Tibial artery (tissue), 4 donors: ENCODE measurements at regions not wholly inside any gene's neighbourhood (a gene's known extent, or its start where the extent isn't known, plus 50 kb on each side); places are given as distances from the start of the nearest gene placed in this dataset.

Source experiments
- DNase-seq, 2 donors: peaks; one replicate each; pipeline ENCODE4 v3.0.0-alpha.2; 2019
- H3K27ac ChIP-seq, 2 donors: fragments of 200-600 bp; sonication (generic) in 1 of 2; 1 replicate in 1 of 2; 2 replicates in 1 of 2; pipeline ENCODE4 v1.5.1; 2018 to 2019; ENCODE audit warnings: mild to moderate bottlenecking in 1 of 2
- H3K27me3 ChIP-seq, 2 donors: fragments of 200-600 bp; sonication (generic) in 1 of 2; one replicate each; pipeline versions ENCODE4 v1.5.1 to v1.6.0; 2016 to 2019
- H3K36me3 ChIP-seq, 3 donors: fragments of 200-600 bp; sonication (generic) in 2 of 3; one replicate each; pipeline ENCODE4 v1.5.1; 2016 to 2019; ENCODE audit warnings: mild to moderate bottlenecking in 2 of 3
- H3K4me1 ChIP-seq, 4 donors: fragments of 200-600 bp; sonication (generic) in 2 of 4; 1 replicate in 3 of 4; 2 replicates in 1 of 4; pipeline ENCODE4 v1.5.1; 2016 to 2019
- H3K4me3 ChIP-seq, 2 donors: fragments of 200-600 bp; sonication (generic) in 1 of 2; 1 replicate in 1 of 2; 2 replicates in 1 of 2; pipeline ENCODE4 v1.5.1; 2018 to 2019; ENCODE audit warnings: mild to moderate bottlenecking in 2 of 2
- H3K9me3 ChIP-seq, 3 donors: fragments of 200-600 bp; sonication (generic) in 1 of 3; one replicate each; pipeline ENCODE4 v1.5.1; 2016 to 2019
- CTCF ChIP-seq, 2 experiments: fragments of 200-600 bp in 1 of 2; fragments of 450-650 bp in 1 of 2; IDR thresholded peaks; one replicate each; pipeline ENCODE4 v1.5.1; 2017 to 2019; ENCODE audit warnings: antibody characterized with exemption in 2 of 2, mild to moderate bottlenecking in 1 of 2, moderate library complexity in 1 of 2
- intact Hi-C: fragments of 100-400 bp; cut with DNase I; formaldehyde crosslinking; loops from one replicate; pipeline ENCODE4 v1.15.0; 2023; ENCODE audit warnings: low total_unique reads

GRCh38 chr21:14797543-14797942 is 251.4 kb upstream of the SAMSN1 start:
- no peaks in the 10 kb centered on the region for H3K27me3 ChIP-seq
- H3K9me3 ChIP-seq: peaks cover 0 to 34% (median 8%) of the 10 kb centered on the region in 3 donors
- no peak overlapping the region for H3K4me3 ChIP-seq
- no peaks in the 10 kb centered on the region for H3K36me3 ChIP-seq
- DNase-seq: no peak
- H3K27ac ChIP-seq: no peak overlapping the region
- no peaks in the 10 kb centered on the region for H3K4me1 ChIP-seq
- intact Hi-C loops: no loop called here
- TF ChIP-seq CTCF (IDR thresholded peaks at IDR 0.05): no peak

- DNase-seq: no peak
- intact Hi-C loops: no loop called here
- no peak for TF ChIP-seq CTCF (IDR thresholded peaks at IDR 0.05)
Measured at GRCh38 chr21:14787312-14787711, 241.2 kb upstream of the SAMSN1 start.

GRCh38 chr21:14785679-14786078 is 239.6 kb upstream of the SAMSN1 start:
- intact Hi-C loops: no loop called here
- no peak for DNase-seq
- Histone ChIP-seq H3K9me3 (peaks cover 0 to 5% (median 0%) of the 10 kb centered on the region in 3 donors), H3K4me1 (no peaks in the 10 kb centered on the region), H3K27ac (no peak overlapping the region), H3K36me3 (no peaks in the 10 kb centered on the region), H3K27me3 (no peaks in the 10 kb centered on the region), H3K4me3 (no peak overlapping the region)
- TF ChIP-seq CTCF (IDR thresholded peaks at IDR 0.05): no peak

More at GRCh38 chr21:14787312-14787711, 241.2 kb upstream of the SAMSN1 start:
- Histone ChIP-seq H3K4me3 (no peak overlapping the region), H3K27ac (no peak overlapping the region), H3K9me3 (peaks cover 0 to 5% (median 0%) of the 10 kb centered on the region in 3 donors), H3K4me1 (no peaks in the 10 kb centered on the region), H3K36me3 (no peaks in the 10 kb centered on the region), H3K27me3 (no peaks in the 10 kb centered on the region)

- peak in 1 of 2 donors; percentile 66 for DNase-seq
- H3K27ac ChIP-seq: no peak overlapping the region
- intact Hi-C loops: no loop called here
- no peaks in the 10 kb centered on the region for H3K36me3 ChIP-seq
- H3K4me1 ChIP-seq: no peaks in the 10 kb centered on the region
- no peak overlapping the region for H3K4me3 ChIP-seq
- peaks cover 0 to 3% (median 1%) of the 10 kb centered on the region in 3 donors for H3K9me3 ChIP-seq
- peak in 1 of 2 experiments; percentile 18 for TF ChIP-seq CTCF (IDR thresholded peaks at IDR 0.05)
- H3K27me3 ChIP-seq: no peaks in the 10 kb centered on the region
Measured at GRCh38 chr21:14773777-14774345, 227.7 kb upstream of the SAMSN1 start.

- Histone ChIP-seq H3K36me3 (no peaks in the 10 kb centered on the region), H3K27ac (no peak overlapping the region), H3K9me3 (no peaks in the 10 kb centered on the region), H3K4me3 (no peak overlapping the region), H3K27me3 (no peaks in the 10 kb centered on the region), H3K4me1 (no peaks in the 10 kb centered on the region)
- no peak for TF ChIP-seq CTCF (IDR thresholded peaks at IDR 0.05)
- intact Hi-C loops: no loop called here
- no peak for DNase-seq
Measured at GRCh38 chr21:14771593-14771992, 225.5 kb upstream of the SAMSN1 start.

GRCh38 chr21:14768042-14768441 is 221.9 kb upstream of the SAMSN1 start:
- no peaks in the 10 kb centered on the region for H3K9me3 ChIP-seq

More at GRCh38 chr21:14768042-14768441, 221.9 kb upstream of the SAMSN1 start:
- no peak overlapping the region for H3K4me3 ChIP-seq
- H3K4me1 ChIP-seq: no peaks in the 10 kb centered on the region
- H3K27me3 ChIP-seq: no peaks in the 10 kb centered on the region
- no peak overlapping the region for H3K27ac ChIP-seq
- DNase-seq: no peak
- no peak for TF ChIP-seq CTCF (IDR thresholded peaks at IDR 0.05)
- no peaks in the 10 kb centered on the region for H3K36me3 ChIP-seq
- intact Hi-C loops: no loop called here
